GM19372 (cell line): ENCODE measurements at regions not wholly inside any gene's neighbourhood (a gene's known extent, or its start where the extent isn't known, plus 50 kb on each side); places are given as distances from the start of the nearest gene placed in this dataset.
A peak's percentile ranks its signal among the peaks of the same experiment; 100 is the strongest.

Source experiments
- ATAC-seq: cut with Tn5 transposase; IDR thresholded peaks from one replicate; pipeline ENCODE4 v1.9.1; 2021; ENCODE audit warnings: mild to moderate bottlenecking, low read depth, moderate library complexity; ENCODE audit not compliant: unreplicated experiment

GRCh38 chr2:19569300-19569791 lies 210.9 kb upstream of the OSR1 start:
- no peak for ATAC-seq

- ATAC-seq = no peak
Observed at GRCh38 chr2:19568809-19569208, 210.4 kb upstream of the OSR1 start.

- no peak for ATAC-seq
Observed at GRCh38 chr2:19560785-19561184, 202.4 kb upstream of the OSR1 start.

- ATAC-seq = no peak
Observed at GRCh38 chr2:19559596-19560240, 201.3 kb upstream of the OSR1 start.

GRCh38 chr2:19556648-19557047 lies 198.2 kb upstream of the OSR1 start:
- ATAC-seq = no peak

DNA sequence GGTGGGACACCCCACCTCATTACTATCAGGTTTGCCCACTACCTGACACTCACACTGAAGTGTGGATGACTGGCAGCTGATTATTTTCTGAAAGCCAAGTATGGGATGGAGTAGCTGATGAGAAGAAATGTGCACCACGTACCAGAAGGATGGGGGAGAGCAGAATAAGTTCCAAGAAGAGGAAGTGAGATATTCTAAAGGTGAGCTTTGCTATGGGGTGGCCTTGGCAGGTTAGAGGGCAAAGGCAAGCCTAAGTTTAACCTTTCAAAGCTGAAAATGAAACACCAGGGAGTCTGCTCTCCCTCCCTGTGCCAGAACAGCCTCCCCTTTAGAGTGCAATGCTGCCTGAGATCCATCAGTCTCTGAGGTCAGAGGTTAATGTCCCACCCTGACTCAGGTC lies 196.1 kb upstream of the OSR1 start:
- peak; percentile 70 for ATAC-seq

DNA sequence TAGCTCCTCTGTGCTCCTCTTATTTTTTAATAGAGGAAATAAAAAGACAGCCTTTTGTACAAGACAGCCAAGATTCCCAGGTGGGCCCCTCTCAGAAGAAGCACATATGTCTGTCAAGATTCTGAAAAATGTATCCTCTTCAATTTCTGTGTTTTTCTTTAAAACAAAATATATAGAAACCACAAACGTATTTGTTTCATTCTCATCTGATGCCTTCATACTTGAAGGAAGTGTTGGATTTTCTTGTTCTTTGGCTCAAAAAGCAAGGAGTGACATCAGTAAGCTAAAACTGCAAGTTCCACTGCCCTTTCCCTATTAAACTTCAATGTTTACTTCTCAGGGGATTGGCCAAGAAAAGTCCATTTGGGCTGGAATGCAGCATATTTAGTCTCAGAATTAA lies 193.8 kb upstream of the OSR1 start:
- no peak for ATAC-seq

GRCh38 chr2:19550750-19551149 lies 192.3 kb upstream of the OSR1 start:
- no peak for ATAC-seq

- no peak for ATAC-seq
Observed at GRCh38 chr2:19549821-19550220, 191.4 kb upstream of the OSR1 start.

DNA sequence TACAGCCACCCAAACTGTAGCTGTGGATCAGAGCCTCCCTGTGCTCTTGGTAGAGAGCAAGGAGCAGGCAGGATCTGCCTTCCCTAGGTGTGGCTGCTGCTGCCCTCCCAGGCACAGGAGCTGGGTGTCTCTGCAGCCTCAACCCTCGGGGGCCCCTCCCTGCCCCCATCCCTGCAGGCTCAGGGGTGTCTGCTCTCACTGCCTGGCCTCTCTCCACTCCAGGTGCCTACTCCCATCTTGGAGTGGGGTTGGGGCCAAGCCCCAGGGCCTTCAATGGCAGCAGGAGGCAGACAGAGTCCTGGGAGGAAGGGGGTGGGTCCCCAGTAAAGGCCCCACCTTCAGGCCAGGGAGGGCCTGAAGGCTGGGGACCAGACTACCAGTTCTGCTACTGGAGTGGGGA lies 189.7 kb upstream of the OSR1 start:
- no peak for ATAC-seq

DNA sequence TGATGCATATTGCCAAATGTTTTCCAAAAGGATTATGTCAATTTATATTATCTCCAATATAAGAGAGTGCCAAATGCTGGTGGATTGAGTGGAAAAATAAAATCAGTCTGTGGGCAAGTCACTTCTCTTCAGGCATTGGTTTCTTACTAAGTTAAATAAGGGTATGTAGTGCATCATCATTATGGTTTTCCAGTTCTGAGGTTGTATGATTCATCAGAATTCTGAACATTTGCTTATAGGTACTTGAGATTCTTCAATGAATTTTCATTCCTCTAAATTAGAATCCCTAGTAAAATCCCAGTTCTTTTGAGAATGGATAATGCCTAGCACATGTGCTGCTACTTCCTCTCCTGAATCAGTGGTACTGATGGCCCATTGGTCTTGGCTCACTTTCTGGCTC lies 188.9 kb upstream of the OSR1 start:
- ATAC-seq = no peak

DNA sequence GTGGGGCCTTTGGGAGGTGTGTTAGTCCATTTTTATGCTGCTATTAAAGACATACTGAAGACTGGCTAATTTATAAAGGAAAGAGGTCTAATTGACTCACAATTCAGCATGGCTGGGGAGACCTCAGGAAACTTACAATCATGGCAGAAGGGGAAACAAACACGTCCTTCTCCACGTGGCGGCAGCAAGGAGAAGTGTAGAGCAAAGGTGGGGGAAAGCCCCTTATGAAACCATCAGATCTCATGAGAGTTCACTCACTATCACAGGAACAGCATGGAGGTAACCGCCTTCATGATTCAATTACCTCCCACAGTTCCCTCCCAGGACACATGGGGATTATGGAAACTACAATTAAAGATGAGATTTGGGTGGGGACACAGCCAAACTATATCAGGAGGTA lies 187.1 kb upstream of the OSR1 start:
- ATAC-seq = no peak

DNA sequence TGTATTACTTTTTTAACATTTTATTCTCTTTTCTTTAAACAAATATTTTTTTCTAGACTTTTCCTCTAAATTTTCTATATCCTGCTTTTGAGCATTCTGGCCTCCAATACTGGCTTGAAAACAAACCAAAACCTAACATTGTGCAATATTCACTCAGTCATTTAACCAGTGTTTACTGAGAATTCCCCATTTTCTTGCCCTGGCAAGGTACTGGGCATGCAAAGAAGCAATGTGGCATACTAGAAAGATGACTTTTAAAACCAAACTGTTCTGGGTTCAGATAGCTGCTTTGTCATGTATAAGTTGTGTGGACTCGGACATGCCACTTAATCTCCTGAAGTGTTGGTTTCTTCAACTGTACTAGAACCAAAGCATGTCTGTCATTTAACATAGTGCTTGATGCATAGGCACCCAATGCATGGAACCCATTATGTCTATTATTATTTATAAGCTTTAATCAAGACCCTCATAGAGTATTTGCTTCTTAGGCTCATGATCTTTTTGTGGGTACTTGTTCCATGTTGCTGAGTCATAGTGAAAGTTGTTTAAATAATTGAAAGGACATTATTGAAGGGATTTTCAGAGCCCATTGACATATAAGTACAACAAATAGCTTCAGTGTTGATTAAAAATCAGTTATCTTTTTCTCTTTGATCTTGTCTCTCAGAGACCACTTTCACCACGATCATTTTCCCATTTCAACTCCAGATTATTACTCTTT lies 185.4 kb upstream of the OSR1 start:
- ATAC-seq = no peak

DNA sequence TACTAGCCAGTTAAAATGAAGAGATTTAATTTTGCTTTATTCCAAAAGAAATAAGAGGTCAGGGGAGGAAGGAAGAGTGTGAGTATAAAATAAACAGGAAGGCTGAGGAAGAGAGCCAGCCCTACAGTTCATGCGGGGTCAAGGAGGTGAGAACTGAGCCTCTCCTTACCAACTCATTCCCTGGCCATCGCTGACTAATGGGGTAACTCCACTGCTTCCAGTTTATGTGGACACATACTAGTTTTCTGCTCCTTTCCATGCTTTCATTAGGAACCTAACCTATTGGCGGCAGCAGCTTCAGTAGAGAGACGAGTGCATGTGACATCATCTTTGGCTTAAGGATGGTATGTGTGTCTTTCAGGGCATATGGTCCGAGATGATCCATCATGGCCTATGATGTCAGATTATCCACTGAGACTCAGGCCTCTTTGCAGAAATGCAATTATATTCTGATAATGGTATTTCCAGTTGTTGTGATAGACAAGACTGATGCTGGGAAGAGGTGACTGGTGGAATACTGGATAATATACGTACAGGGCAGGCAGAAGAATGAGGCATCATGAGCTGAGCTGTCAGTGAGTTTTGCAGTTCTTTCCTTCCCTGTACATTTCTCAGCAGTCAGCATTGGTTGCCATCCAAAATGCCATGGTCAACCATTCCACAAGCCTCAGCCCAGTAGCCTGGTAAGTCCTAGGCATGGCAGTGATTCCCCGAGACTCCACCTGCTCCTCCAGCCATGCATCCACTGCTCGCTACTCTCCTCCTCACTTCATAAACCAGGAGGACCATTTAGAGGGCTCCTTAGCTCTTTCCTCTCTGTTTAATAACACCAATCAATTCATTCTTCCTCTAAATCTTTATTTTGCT lies 184.6 kb upstream of the OSR1 start:
- ATAC-seq = no peak

- no peak for ATAC-seq
Observed at GRCh38 chr2:19541884-19542283, 183.5 kb upstream of the OSR1 start.

GRCh38 chr2:19540739-19541525 lies 182.5 kb upstream of the OSR1 start:
- no peak for ATAC-seq

- ATAC-seq = no peak
Observed at GRCh38 chr2:19538411-19538963, 180.1 kb upstream of the OSR1 start.

- no peak for ATAC-seq
Observed at GRCh38 chr2:19536136-19536535, 177.7 kb upstream of the OSR1 start.

GRCh38 chr2:19532547-19533196 lies 174.2 kb upstream of the OSR1 start:
- ATAC-seq = no peak

- no peak for ATAC-seq
Observed at GRCh38 chr2:19529677-19530076, 171.3 kb upstream of the OSR1 start.
